CD4-positive, alpha-beta T cell treated with Interleukin-15 for 4 hours (primary cell): ENCODE measurements at regions not wholly inside any gene's neighbourhood (a gene's known extent, or its start where the extent isn't known, plus 50 kb on each side); places are given as distances from the start of the nearest gene placed in this dataset.
"Not testable (repeated sequence)": the region's sequence is repeated elsewhere in the genome, so short reads cannot be mapped to it uniquely, and the experiment has no call there.

Source experiments
- DNase-seq: peaks from one replicate; pipeline ENCODE4 v3.0.0-alpha.2; 2020; ENCODE audit warnings: low spot score

DNA sequence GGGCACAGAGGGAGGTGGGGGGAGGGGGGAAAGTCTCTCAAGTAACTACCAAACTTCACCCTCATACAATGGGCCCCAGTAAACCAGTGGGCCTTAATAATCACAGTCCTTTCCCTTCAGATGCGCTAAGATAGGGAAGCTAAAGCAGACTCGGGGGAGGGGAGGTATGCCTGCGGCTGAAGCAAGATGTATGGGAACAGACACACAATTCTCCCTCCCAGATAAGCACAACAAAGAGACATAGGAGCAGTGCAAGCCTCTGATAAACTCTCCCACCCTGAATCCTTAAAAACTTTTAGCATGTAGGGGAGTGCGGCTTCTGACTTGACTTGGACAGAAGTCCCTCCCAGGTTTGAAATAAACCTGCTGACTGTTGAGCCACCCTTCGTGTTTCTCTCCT lies 54.7 kb downstream of the PROP1 start:
- not testable (repeated sequence) for DNase-seq

DNA sequence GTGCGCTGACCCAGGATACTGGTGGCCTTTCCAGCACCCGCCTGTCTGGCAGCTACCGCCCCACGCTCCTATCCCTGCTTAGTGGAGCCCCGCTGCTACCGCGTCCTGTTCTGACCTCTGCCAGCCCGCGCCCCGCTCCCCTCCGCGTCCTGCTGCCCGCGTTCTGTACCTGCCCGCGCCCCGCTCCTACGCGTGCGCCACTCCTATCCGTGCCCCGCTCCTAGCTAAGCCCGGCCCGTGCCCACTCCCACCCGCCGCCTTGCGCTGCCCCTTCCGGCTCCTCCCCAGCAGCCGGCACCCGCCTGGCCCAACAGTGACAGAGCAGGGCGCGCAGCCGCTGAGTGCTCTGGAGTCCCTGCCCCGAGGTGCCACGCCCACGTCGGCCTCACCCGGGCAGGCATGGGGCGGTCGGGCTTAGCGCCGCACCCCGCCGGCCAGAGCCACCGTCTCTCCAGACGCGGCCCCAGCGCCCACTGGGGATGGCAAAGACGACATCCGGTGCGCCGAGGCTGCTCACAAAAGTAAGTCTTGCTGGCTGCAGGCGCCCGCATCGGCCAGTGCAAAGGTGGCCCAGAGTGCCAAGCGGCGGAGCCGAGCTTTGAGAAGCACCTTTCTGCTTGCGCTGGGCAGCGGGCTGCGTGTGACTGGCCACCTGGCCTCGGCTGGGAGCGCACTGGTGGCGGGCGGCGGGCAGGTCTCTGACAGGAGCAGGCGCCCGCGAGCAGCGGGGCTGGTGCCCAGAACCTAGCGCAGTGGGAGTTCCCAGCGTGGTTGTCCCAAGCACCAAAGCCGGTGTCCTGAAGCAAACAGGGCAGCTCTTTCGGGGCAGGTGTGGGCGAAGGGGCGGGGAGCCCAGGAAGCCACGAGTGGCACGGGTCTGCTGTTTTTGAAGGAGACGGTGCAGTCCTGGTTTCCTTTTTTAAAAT lies 56.5 kb downstream of the PROP1 start:
- peak; percentile 8 for DNase-seq

DNA sequence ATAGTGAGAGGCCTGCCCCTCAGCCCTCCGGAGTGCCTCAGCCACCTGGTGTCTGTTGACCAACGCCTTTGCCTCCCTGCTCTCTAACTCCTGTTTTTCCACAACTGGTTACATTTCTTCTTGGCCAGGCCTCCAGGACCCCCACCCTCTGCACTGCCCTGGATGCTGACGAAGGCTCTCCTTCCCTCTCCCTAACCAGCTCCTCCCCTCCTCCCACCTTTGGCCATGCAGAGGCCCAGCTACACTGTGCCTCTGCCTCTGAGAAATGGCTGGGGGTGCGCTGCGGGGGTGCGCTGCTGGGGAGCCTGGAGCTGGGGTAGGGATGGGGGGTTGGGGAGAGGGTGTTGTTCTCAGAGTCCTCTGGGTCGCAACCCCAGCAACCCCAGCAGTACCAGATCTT lies 57.3 kb downstream of the PROP1 start:
- DNase-seq = not testable (repeated sequence)

DNA sequence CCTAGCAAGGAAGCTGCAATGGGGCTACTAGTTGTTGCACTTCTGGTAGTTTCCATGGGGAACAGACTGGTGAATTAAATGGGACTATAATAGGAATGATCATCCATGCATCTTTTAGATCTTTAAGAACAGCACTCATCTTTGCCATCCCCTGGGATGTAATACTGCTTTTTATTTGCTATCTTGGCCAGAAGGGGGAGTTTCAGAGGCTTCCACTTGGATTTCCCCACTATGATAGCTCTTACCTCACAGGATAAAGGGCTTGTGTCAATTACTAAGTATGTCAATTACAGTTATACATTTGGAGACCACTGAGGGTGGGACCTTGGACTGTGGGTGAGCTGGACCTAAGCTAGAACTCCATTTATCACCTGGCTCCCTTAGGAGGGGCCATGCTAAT lies 61.8 kb downstream of the PROP1 start:
- DNase-seq = not testable (repeated sequence)

DNA sequence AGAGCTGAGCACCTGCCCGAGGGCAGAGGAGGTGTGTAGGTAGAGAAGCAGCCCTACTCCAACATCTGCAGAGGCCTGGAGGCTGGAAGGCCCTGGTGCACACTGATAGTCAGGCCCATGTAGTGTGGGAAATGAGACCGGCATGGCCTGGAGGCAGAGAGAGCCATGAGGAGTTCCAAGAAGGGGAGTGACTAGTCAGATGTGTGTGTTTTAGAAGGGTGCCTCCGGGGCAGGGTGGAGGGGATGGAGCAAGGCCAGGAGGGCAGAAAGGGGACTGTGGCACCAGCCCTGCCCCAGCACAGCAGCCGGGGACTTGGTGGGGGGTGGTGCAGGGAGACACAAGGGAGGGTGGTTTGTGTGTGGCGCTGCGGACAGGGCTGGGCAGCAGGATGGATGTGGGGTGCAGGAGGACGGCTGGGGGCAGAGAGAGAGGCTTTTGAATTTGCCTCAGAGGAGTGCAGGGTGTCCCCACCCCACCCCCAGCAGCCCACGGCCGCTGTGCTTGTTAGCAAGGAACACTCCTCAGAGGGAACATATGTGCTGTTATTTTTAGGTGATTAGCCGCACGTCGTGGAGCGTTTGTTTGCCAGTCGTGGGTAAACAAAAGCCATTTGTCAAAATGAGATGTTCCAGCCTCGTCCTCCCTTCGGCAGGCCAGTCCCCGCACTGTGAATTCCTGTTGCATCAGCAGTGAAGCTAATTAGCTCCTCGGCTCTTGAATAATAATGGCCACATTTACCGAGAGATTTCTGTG lies 65.6 kb downstream of the PROP1 start:
- DNase-seq = not testable (repeated sequence)

DNA sequence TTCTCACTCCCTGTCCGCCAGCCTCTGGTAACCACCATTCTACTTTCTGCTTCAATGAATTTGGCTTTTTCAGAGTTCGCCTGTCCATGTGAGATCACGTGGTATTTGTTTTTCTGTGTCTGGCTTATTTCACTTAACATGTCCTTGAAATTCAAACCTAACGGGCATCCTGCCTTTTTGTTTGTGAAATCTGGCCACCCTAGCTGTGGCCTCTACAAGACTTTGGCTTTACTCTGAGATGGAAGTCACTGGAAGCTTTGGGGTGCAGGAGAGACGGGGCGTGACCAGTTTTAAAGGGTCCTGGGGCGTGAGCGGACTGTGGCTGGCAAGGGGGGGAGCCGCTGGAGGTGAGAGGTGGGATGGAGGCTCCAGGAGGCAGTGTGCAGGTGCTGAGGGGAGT lies 66.4 kb downstream of the PROP1 start:
- DNase-seq = not testable (repeated sequence)

DNA sequence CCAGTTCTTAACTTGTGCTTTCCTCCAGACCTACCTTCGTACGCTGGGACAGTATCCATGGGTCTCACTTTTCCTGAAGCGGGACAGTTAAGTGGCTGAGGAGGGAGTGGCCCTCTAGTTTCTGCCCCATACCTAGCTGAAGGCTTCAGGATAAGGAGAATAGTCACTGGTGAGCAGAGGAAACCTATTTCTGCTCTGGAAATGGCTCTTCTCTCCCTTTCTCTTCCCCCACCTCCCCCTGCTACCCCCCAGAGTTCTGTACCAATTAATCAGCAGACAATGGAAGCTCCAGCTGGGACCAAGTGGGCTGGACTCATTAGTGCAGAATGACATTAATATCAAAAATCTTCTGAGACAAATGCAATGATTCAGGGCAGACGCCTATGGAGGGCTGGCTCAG lies 68.5 kb downstream of the PROP1 start:
- DNase-seq = not testable (repeated sequence)

DNA sequence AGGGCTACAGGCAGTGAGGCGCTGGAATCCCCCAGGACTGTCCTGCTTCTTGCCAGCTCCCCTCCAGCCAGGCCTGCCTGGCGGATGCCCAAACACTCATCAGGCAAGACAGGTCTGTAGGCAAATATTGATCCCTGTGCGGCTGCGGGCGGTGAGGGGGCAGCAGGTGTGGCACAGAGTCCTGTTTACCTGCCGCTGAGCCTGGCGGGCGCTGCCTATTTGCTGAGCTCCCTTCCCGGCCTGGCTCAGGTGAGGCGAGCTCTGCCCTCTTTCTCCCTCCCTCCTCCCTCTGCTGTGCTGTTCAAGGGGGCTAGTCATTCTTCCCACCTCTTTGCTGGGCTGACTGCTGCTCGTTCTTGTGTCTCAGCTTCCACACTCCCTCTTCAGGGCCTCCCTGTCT lies 71.5 kb downstream of the PROP1 start:
- not testable (repeated sequence) for DNase-seq

DNA sequence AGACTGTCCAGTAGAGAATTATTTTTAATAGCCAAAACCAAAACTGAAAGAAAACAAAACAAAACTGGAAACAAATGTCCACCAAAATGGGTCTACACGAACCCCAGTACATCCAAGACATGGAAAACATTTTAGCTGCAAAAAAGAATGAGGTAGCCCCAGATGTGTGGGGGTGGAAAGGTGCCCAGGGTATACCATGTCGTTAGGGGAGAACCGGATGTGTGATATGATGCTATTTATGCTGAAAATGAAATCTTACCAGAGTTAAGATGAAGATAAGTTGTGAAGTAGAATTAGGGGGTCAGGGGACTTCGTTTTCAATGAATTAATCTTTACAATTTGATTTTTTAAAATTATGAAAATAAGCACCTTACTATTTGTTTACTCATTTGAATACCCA lies 72.2 kb downstream of the PROP1 start:
- DNase-seq = not testable (repeated sequence)

DNA sequence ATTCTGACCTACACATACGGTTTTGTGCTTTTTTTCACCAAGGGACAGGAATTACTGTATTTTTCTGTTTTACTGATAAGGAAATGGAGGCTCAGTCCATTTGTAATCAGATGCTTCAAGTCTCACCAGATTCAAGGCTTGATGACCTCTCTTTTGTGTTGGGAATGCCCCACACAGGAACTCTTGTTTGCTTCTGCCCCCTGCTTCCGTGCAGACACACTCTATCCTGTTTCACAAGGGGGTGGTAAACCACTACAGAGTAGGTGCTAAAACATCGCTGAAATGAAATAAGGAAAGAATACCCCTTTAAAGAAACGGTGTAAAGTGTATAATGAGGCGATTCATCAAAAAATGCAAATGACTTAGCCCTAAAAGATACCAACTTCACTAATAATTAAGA lies 72.9 kb downstream of the PROP1 start:
- not testable (repeated sequence) for DNase-seq

DNA sequence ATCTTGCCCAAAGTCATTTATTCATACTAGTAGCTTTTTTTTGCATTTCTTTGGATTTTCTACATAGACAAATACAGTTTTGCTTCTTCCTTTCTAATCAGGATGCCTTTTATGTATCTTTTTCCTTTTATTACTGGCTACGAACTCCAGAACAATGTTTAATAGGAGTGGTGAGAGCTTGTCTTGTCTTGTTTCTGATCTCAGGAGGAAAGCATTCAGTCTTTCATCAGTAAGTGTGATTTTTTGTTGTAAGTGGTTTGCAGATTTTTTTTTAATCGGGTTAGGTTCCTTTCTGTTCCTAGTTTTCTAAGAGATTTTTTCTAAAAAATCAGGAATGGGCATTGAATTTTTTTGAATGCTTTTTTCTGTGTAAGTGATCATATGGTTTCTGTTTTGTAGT lies 86.8 kb downstream of the PROP1 start:
- DNase-seq = not testable (repeated sequence)

DNA sequence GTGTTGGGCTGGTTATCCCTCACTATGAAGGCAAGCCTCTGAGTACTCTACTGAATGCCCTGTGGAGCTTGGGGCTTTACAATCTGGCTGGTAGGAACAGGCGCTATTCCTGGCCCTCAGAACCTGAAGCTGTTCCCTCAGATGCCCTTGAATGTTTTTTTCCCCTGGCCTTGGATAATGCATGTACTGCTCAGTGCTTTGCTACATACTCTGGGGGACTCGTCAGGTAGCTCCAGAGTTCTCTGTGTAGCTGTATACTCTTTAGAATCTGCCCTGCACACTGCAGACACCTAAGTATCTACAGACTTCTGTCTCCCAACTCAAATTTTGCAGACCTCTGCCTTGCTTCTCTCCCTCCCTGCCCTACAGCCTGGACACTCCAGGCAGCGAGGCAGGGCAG lies 93.2 kb downstream of the PROP1 start:
- not testable (repeated sequence) for DNase-seq

DNA sequence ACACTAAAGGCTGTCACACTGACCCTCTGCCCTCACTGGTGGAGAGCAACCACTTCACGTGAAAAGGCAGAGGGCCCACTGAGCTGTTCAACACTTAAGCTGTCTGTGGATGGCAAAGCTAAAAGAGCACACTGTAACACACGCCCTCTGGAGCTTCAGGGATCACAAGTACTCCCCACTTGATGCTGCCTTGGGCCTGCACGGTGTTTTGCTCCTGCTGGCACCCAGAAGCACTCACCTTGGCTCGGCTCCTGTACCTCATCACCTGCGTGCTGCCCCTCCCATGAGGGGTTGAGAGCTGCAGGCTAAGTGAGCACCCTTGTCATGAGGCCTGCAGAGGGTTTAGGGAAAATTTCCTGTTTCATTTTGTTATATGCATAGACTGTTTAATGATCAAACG lies 96.0 kb downstream of the PROP1 start:
- DNase-seq = not testable (repeated sequence)

DNA sequence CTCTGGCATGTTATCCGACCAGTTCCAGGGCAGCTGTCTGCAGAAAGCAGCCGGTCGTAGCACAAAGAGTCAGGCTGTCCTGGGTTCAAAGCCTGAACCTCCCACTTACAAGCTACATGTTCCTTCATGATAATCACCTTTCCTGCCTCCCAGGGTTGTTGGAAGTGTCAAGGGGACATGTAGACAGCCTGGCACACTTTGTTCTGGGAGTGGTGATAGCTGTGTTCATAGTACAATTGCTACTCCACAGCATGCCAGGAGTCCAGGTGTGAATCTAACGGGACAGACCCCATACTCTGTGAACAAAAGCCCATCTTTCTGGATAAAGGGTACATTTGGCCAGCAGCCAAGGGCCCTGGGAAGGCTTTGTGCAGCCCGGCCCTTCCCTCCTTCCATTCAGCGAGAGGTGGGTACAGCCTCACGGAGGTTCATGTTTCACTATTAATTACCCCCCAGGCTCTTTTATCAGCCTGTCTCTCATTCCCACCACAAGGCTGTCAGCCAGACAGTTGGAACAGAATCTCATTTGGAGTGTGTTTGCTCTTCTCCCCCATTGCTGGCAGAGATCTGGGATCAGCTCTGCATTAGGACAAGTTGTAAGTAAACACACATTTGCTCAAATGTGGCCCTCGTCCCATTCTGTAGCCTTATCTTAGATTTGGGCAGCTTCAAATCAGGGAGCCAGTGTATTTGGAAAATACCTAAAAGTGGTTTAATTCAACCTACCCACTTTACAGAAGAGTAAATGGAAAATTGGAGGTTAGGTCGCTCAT lies 101.2 kb downstream of the PROP1 start:
- not testable (repeated sequence) for DNase-seq

DNA sequence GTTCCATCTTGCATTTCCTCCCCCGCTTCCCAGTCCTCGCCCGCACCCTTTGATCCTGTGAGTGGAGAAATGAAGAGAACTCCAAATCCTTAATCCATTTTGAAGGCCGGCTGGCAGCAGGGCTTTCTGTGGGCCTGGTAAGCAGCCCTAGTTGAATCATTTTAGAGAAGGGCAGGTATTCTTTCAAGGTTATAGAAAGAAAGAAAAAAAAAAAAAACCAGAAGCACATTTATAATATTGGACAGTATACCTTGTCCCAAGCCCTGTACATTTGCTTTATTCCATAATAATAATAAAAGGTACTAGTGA lies 103.7 kb downstream of the PROP1 start:
- DNase-seq = not testable (repeated sequence)

DNA sequence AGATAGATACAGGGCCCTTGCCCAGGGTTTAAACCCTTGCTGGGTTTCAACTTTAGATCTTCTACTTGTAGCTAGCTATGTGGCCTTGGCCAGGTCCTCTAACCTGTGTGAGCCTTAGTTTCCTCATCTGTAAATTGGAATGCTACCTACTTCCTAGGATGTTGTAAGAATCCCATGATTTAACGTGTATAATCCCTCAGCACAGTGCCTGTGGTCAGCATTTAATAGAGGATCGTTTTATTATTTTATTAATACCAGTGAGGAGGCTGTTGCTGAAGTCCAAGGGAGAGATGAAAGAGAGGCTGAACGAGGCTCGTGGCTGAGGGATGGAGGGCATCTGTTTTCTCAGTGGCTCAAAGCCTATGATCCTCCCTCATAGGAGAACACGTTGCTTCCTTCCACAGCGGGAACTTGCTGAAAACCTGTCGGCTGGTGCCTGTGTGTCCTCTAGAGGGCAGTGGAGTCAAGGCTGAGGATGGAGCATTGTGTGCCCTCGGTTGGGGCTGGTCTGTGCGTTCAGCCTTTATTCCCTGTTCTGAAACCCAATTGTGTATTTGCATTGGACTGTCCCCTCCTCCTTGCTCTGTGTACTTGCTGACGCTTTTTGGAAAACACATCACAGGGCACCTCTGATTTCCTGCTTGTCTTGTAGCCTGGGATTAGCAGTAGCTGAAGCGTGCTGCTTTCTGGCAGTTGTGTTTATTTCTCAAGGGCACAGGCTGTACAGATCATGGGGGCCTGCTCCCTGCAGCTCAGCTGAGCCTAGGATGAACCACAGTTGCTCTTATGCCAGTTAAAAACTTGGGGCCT lies 104.3 kb downstream of the PROP1 start:
- DNase-seq = peak; percentile 37

DNA sequence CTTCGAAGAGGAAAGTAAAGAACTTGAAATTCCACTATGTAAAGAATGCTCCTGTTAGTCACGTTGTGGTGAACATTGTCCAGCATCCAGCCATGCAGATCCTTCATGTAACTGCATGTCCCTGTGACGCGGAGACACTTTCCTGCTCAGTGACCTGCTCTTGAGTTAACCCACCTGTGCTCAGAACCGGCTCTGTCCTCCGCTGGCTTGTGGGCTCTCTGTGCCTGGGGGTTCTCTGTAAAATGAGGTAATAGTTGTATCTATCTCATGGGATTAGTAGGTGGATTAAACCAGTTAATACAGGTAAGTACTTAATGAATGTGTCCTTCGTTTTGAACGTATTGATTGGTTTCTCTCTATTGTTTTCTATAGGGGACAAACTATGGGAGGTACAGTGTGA lies 100.6 kb upstream of the FAM153A start:
- not testable (repeated sequence) for DNase-seq

DNA sequence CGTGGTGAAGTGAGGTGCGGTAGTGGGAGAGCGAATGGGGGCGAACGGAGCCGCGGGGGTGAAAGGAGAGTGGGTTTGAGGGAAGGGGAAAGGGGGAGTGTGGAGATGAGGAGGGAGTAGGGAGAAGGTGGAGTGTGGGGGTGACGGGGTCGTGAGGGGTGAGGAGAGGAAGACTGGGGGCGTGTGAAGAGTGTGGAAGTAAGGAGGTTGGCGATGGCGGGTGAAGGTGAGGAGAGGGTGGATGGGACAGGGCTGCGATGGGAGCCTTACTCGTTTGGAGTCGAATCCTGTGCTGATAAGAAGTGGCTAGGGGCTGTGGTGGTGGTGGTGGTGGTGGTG lies 93.2 kb upstream of the FAM153A start:
- not testable (repeated sequence) for DNase-seq

DNA sequence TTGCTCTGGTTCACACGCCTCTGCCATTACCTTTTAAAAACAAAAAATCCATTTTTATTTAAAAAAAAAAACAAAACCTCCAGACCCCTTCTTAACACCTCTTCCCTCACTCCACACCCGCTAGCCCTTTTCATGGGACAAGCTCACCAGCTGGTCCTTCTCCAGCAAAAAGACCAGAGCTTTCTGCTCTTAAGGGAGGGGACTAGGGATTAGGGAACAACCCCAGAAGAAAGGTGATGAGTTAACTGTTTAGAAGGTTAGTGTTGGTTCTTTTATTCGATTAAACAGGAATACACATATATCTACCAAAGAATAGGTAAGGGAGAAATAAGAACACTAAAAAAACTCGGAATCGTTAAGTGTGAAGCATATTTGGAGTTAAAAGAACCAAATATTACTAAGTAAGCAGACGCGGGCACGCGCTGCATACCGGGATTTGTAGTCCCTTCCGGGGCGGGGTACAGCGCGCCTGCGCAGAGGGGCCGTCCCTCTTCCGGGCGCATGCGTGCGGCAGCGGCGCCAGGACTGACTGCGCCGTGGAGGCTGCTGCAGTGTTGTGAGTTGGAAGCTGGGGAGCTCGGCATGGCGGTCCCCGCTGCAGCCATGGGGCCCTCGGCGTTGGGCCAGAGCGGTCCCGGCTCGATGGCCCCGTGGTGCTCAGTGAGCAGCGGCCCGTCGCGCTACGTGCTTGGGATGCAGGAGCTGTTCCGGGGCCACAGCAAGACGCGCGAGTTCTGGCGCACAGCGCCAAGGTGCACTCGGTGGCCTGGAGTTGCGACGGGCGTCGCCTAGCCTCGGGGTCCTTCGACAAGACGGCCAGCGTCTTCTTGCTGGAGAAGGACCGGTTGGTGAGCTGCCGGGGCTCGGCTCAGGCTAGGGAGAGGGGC lies 92.6 kb upstream of the FAM153A start:
- peak; percentile 18 for DNase-seq

DNA sequence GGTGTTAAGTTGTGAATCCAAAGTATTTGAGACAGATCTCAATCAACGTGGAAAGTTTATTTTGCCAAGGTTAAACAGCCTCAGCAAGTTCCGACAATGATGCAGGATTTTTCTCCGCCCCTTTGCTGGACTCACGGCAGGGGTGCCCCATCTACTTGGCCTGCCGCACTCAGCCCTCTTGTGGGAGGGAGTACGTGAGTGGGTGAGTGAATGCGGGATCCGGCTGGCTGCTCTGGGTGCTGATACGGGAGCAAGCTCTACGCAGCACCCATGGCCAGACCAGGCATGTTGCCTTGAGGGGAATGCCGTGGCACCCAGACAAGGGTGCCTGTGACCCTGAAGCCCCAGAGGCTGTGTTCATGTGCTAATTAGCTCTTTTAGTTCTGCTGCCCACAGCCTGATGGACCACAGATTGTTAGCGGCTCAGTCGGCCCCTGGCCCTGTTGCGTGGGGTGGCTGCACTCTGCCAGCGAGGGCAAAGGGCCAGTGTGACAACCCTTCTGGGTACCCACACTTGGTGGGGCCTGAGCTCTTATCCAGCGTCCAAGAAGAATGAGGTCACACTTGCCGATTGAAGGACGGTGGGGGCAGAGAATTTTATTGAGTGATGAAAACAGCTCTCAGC lies 81.2 kb upstream of the FAM153A start:
- DNase-seq = not testable (repeated sequence)
